ENCODE measurements at regions not wholly inside any gene's neighbourhood (a gene's known extent, or its start where the extent isn't known, plus 50 kb on each side); places are given as distances from the start of the nearest gene placed in this dataset.

DNA sequence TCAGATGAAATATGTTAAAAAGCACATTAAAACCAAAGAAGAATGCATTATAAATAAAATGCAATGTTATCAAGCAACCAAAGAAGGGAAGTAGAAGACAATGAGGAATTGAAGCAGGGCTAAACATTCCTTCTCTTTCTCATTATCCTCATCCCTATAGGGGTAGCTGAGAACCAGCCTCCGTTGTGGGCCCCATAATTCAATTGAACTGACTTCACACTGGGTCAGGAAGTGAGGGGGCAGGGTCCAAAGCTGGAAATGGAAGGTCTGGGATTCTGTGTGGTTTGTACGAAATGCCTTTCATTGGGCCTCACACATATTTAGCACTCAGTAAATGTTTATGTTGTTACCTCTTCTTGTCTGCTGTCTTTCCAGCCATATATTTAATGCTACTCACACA lies 220.4 kb upstream of the CD180 start:
- no peak for DNase-seq (ENCODE audit: low read depth in 2 of 2)

DNA sequence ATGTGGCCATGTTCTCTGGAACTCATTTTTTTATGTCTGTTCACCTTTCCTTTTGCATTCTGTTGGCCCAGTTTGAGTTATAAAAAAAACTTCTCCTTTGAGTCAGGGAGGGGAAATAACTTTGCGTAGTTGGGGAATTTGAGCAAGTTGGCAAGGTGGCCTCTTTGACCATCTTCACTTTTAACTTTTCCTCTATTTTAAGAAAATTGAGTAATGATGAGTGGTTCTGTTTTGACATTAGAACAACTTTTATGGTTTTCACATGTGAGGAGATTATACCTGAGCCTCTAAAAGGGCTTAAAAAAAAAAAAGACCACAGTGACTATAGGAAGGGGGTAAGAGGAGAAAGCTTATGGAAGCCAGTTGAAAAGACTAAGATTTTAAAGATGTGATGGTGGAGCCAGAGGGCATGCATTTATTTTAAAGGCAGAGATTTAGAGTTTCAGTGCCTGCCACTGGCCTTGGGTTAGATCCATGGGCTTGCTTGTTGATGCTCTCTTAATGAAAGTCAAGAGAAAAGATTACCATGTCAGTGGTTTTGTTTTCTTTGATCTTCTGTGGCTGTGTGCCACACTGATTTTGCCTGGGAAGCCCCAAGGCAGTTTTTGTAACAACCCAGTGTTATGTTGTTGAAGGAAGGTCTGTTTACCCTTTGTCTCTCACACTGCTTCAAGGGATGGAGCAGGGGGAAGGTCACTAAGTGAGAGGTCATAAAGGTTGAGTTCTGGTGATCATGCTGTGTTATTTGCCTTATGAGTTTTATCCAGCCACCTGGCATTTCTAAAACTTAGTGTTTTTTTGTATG lies 219.7 kb upstream of the CD180 start:
- DNase-seq (ENCODE audit: low read depth in 2 of 2), result no peak

DNA sequence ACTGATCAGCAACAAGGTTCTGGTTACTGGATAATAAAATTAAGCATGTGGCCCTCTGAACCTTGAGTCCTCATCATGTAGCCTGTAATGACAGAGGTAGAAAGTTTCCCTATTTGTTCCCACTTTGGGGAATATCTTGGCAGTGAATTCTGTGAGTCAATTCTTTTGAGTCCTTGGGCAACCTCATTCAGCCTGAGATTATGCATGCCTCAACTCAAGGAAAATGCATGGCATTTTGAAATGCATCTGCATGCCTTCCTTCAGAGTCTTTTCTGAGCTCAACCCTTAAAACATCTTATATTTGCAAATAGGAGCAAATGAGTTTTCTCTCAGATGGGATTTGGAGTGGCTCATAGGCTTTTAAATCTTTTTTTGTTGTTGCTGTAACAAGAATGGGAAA lies 218.1 kb upstream of the CD180 start:
- no peak for DNase-seq (ENCODE audit: low read depth in 2 of 2)

DNA sequence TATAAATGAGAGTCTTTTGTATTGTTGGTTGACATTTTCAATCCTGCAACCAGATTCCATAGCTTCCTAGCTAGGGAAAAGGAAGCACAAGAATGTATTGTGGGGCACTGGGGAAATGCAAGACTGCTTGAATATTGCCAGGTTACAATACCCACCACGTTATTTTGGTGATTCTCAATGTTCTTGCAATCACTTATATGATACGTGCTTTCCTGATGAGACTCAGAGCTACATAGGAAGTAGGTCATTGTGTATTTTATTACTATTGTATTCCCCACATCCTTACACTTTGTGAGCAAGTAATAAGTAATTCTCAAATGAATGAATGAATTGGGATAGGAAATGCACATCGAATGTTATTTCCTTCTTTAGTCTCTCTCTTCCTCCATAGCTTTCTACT lies 217.1 kb upstream of the CD180 start:
- no peak for DNase-seq (ENCODE audit: low read depth in 2 of 2)

DNA sequence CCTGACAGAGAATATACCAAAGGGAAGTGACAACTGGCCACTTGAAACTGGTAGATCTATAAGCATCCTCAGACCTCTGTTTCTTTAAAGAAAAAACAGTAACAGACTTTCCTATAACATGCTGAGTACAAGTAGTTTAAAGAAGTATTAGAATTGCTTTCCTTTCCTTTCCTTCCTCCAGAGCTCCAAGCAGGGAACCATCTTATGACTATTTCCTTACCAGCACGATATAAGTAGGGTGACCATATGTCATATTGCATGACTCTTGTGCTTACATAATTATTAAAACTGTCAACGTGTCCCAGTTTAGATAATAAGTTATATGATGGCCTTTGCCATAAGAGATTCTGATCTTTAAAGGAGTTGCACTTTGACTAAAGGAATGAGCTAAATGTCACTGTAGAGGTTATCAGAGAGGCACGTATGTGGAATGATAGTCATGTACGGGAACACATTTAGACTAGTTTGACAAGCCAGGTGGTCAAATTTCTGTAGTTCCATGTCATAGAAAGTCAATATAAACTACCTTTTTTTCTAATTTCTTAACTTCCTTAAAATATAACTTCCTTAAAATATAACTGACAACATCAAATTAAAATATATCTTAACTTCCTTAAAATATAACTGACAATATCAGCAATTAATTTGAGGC lies 212.7 kb upstream of the CD180 start:
- DNase-seq (ENCODE audit: low read depth in 2 of 2), result no peak

DNA sequence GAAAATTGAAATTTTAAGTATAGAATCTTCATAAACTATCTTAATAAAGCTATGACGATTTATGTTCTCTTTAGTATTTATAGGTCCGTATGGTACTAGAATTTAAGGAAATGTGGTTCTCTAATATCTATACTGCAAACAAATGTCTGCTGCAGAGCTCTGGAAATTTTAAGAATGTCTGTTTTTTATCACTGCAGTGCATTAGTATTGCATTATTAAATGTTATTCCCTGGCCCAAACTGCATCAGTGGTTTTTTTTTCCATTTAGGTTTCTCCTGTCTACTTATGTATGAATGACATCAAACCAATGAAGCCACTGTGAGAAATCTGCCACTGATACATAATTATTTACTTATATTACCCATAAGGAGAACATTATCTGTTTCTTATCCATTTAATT lies 211.4 kb upstream of the CD180 start:
- DNase-seq (ENCODE audit: low read depth in 2 of 2), result no peak

DNA sequence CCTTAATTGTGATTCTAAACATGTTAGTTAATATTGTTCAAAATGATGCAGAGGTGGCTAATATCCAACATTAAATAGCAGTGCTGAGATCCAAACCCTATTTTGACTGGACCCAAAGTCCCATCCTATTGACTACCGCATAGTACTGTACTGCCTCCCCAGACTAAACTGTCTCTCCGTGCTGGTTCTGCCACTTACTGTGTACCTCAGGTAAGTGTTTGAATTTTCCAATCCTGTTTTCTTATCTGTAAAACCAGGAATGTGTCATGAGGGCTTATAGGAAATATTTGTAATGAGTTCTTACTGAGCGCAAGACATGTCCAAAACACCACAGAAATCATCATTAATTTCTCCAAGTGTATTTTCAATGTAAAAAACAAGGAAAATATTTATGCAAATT lies 209.2 kb upstream of the CD180 start:
- DNase-seq (ENCODE audit: low read depth in 2 of 2), result no peak

DNA sequence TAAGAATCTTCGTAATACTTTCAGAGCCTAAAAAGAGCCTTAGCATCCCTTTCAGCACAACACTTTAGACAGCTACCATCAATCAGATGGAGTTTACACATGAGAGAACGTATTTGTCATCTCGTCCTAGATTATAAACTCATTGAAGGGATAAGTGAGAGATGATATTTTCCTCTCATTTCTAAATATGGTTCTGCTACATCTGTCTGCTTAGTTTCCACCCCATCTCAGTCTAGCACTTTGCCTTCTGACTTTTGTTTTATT lies 208.4 kb upstream of the CD180 start:
- no peak for DNase-seq (ENCODE audit: low read depth in 2 of 2)

DNA sequence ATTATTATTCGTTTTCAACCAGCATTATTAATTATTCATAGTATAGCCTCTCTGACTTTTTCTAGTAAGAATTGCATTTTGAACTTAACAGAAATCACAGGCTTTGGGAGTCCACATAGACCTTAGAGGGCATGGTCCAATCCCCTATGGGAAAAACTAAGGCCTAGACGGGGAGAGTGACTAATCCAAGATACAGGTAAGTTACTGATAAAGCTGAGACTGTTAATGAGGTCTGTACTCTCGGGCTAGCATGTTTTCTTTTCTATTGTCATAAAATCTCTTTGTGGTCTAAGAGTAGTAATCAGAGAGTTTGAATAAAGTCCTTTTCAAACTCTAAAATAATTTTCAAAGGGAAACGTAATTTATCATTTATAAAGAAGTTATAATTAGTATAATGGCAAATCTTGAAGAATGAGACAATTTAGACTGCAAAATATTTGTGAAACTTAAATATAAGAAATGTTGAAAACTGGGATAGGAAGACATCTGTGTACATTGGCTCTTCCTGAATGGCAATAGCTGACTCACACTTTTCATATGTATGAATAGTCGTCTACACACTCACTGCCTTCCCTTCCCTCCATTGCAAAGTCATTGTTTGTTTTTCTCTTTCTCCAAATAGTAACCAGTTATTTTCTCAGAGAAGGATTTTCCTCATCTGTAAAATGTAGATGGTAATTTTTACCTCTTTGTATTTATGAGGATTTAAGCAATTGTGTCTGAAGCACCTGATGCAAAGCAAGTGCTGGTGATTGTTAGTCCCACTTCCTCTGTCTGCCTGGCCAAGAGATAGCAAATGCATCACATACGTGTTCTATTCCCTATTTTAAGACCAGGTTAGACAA lies 207.9 kb upstream of the CD180 start:
- no peak for DNase-seq (ENCODE audit: low read depth in 2 of 2)

DNA sequence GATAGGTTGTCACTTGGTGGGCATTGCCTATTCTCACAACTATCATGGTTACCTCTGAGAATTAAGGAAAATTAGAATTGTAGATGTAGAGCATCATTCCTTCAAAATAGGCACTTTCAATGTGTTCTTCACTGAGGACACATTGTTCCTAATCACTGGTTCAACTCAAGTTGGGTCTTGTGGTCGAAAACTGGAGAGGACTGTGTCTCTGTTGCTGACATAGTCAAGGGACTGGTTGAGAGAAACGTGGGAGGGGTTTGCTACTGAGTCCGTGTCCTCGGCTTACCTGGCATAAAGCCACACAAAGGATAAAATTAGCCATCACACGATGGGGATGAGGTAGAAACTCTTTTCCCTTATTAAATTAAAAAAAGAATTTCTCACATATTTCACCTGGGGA lies 205.9 kb upstream of the CD180 start:
- DNase-seq (ENCODE audit: low read depth in 2 of 2), result no peak

DNA sequence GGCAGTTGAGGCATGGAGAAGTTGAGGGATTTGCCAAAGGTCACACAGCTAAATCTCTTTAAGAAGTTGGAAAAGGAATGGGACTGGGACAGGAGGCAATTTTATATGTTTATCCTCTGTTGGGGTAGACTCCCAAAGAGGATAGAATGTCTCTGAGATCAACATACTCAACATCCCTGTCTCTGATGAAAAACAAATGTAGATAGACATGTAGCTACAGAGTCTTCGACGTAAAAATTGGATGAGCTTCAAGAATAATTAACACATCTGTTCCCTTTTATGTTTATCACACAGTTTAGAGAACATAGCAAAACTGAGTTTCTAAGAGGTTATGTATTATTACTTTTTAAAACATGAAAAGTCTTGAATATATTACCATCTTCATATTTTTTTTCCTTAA lies 204.6 kb upstream of the CD180 start:
- no peak for DNase-seq (ENCODE audit: low read depth in 2 of 2)

DNA sequence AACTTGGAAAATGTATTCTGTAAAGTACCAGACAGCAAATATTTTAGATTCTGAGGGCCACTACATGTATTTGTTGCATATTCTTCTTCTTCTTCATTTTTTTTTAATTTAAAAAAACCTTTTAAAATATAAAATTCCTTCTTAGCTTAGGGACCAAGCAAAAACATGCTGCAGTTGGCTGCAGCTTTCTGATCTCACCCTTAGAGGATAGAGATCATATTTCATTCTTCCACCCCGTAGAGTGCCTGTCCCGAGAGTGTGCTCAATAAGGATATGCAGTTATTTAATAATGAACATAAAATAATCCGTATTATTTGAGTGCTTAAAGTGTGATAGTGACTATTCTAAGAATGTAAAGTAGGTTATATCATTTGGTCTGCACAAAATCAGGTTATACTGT lies 204.2 kb upstream of the CD180 start:
- no peak for DNase-seq (ENCODE audit: low read depth in 2 of 2)

DNA sequence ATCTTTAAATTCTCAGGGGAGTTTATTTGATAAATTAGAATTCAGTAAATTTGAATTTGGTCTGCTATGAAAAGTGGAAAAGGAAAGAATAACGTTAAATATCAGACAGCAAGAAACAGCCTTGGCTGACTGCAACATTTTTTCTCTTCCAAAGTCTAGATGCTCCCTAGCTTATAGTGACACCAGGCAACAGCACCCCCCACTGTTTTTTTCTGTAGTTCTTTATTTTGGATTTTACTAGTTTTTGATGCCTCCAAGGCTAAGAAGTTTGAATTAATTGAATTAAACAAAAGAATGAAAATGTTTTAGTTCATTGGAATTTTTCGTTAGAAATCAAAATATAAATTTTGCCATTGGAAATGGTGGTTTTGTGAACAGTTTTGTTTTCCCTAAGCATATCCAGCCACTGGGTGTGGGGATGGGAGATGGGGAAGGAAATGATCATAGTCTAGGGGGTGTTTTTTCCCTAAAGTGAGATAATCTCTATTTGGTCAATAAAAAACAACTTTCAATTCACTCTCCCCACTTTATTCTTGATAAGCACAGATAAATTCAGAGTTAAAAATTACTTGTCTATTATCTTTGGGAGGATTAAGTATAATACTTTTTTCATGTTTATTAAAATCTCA lies 199.3 kb upstream of the CD180 start:
- DNase-seq (ENCODE audit: low read depth in 2 of 2), result no peak

DNA sequence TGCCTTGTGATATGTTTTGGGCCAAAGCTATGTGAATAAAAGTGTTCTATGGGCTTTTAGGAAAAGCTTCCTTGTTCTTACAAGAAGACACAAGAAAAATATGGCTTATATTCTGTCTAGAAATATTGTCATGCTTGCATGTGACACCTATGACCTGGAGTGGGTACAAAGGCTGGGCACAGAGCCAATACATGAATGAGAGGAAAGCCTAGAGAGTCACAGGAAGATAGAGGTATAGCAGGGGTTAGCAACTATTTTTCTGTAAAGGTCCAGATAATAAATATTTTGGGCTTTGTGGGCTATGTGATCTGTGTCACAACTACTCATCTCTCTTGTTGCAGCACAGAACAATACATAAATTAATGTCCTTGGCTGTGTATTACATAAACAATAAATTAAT lies 196.6 kb upstream of the CD180 start:
- DNase-seq (ENCODE audit: low read depth in 2 of 2), result no peak

DNA sequence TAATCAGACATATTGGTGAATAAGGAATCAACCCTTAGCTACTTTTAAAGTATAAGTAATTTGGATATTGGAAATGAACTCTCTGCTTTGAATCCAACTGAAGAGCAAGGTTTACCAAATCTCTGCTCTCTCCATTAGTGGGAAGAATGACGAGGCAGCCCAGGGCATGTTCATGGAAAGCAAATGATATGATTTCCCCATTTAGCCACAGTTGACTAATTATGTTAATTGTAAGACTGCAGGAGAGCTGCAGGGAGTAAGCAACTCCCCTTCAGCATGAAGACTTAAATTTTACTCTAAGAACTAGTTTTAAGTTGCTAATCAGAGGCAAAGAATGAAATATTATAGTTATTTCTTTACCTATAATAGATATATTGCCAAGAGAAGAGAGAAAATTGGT lies 194.3 kb upstream of the CD180 start:
- DNase-seq (ENCODE audit: low read depth in 2 of 2), result no peak

DNA sequence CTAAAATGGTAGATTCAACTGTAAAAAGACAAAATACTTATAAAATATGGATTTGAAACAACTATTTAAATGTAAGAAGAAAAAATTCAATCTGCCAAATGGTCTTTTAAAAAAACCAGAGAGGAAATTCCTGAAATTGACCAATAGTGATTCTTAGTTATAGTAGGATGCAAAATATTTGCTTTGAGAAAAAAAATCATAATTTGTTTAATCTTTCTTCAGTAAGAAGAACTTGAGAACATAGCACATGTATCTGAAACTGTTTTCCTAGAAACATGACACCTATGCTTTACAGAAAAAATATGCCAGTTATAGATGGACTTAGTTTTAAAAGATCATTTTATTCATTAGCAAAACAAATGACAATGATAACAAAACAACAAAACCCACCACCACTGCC lies 186.9 kb upstream of the CD180 start:
- no peak for DNase-seq (ENCODE audit: low read depth in 2 of 2)

DNA sequence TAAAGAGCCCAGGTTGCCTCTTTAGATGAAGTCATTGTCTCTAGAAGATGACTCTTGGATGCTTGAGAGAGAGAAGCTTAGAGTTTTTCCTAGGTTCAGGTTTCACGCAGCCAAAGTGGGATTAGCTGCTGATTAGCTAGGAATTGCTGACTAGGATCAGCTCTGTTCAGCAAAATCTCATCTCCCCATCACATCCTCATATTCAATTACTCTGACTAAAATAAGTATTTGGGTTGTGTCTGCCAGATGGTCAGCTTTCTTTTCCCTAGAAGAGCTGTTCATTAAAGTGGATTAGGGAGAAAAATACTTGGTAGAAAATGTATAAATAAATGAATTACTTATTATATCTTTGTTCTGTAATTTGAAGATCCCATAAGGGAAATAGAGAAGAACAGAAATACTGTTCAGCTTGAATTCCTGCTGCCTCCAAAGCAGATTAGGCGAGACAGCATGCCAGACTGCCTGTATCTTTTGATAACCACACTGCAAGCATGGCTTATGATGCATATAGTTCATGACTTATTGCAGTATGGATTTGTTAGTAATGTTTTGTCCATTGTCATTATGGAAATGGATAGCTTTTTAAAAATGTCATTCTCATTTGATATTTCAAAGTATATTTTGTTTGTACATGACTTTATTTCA lies 184.8 kb upstream of the CD180 start:
- DNase-seq (ENCODE audit: low read depth in 2 of 2), result no peak

DNA sequence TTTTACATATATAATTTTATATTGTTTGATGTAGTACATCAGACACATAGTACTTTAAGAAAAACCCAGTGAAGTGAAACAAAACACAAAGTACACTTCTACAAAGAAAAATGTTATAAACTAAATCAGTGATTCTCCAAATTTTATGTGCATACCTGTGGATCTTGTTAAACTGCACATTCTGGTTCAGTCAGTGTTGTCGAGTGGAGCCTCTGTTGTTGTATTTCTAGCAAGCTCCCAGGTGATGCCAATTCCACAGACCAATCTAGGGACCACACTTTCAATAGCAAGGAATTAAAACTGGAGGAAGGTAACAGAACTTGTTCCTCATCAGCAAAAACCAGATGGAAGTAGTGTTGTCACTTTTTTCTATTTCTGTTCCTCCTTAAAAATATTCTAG lies 183.8 kb upstream of the CD180 start:
- no peak for DNase-seq (ENCODE audit: low read depth in 2 of 2)

DNA sequence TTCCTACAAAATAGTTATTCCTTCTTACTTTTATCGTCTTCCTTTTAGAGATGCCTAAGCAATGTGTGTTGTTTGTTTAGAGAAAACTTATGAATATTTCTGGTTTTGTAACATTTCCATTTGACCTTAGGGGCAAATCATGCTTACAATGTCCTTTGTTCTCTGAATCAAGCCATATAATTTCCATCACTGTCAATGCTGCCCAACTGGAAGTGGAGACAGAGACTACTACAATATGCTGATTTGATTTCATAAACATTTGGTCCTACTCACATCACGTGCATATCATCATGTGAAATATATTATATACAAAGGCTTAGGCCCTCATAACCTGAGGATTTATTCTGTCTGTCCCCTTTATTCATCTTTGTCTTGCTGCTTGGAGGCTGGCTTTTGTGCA lies 183.2 kb upstream of the CD180 start:
- no peak for DNase-seq (ENCODE audit: low read depth in 2 of 2)

DNA sequence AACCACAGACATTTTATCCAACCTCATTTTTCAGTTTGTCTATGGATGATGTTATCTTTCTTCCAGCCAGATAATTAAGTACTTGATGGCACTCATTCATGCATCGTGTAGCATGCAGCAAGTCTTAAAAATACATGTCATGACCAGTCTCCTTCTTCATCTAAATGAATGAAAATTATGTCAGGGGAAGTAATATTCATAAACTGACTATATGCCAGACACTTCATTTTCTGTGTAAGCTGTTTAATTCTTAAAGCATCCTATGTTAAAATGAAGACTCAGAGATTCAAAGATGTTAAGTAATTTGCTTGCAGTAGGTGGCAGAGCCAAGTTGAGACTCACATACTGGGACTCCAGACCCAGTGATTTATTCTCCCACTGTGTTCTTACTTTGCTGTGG lies 181.7 kb upstream of the CD180 start:
- no peak for DNase-seq (ENCODE audit: low read depth in 2 of 2)

DNA sequence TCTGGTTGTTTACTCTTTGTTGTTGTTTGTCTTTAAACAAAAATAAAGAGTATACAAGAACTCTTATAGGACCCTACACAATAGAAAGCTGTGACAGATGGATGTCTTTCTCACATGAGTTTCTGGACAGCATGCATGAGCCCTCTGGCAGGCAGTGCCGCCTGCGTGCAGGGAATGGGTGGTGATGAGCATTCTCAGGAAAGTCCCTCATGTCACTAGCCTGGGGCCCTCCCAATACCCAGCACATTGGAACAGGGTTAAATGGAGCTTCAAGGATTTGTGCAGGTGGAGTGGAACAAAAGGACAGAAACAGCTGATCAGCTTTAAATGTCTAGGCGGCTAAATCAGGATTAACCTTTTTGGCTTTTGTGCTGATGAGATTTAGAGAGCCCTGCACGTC lies 181.0 kb upstream of the CD180 start:
- no peak for DNase-seq (ENCODE audit: low read depth in 2 of 2)

DNA sequence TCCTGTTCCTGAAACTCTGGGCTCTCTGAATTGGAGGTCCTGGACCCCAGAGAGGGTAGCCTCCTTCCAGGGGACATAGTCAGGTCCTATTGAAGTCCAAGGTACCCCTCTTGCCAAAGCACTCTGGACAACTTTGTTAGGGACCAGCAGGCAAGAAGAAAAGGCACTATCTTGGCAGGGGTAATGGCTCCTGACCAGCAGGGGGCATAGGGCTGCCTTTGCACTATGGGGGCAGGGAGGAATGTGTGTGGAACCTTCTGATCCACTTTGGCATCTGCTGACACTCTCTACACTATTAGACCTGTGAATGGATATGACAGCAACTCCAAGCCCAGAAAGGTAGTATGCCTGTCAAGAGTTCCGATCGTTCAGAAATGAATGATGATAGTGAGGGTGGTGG lies 179.0 kb upstream of the CD180 start:
- no peak for DNase-seq (ENCODE audit: low read depth in 2 of 2)

Data from activated CD8-positive, alpha-beta memory T cell treated with anti-CD3 and anti-CD28 coated beads for 4 hours (primary cell).